ENCODE measurements at regions not wholly inside any gene's neighbourhood (a gene's known extent, or its start where the extent isn't known, plus 50 kb on each side); places are given as distances from the start of the nearest gene placed in this dataset.

DNA sequence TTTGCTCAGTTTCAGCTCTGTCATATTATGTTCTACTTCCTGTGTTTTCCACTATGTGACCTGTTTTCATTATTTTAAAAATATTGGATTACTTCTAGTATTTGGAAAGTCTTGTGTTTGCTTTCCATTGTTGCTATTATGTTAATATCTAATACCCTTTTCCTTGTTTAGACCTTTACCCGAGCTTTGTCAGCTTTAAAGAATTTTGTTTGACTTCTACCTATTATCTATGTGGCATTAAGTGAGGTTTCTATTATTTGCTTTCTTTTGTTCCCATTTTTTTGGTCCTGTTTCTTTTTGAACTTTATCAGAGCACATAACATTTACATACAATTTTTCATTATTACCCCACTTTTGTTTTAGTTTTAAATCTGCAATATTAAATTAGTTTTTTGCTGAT lies 202.7 kb downstream of the MANEA start:
- ChIA-PET CTCF (ENCODE audit: partially characterized antibody) (no interaction called here), POLR2A (ENCODE audit: partially characterized antibody) (no interaction called here)
- Histone ChIP-seq H3K27me3 (ENCODE audit: insufficient read depth, low read length) (no peaks in the 10 kb centered on the region), H3K36me3 (ENCODE audit: insufficient read depth, low read length) (no peaks in the 10 kb centered on the region), H3K9me3 (ENCODE audit: control insufficient read depth in 1 of 2, low read length in 2 of 2) (no peaks in the 10 kb centered on the region), H3K4me1 (ENCODE audit: insufficient read depth, low read length) (no peaks in the 10 kb centered on the region), H3K4me3 (ENCODE audit: low read length in 2 of 2) (no peak overlapping the region), H3K27ac (ENCODE audit: low read depth, low read length) (no peak overlapping the region)
- H3K27me3 Mint-ChIP-seq, result no peaks in the 10 kb centered on the region
- intact Hi-C loops (cut with micrococcal nuclease), result no loop called here
- DNase-seq, result no peak
- peaks cover 0 to 3% (median 0%) of the 10 kb centered on the region in 8 donors for H3K9me3 Mint-ChIP-seq
- no peak overlapping the region for H3K27ac Mint-ChIP-seq
- no peak overlapping the region for H3K4me3 Mint-ChIP-seq
- no peaks in the 10 kb centered on the region for H3K4me1 Mint-ChIP-seq
- no peaks in the 10 kb centered on the region for H3K36me3 Mint-ChIP-seq

GRCh38 chr6:95784019-95784418 lies 206.7 kb downstream of the MANEA start:
- CTCF ChIA-PET (ENCODE audit: partially characterized antibody), result no interaction called here
- Histone ChIP-seq H3K36me3 (ENCODE audit: insufficient read depth, low read length) (no peaks in the 10 kb centered on the region), H3K9me3 (ENCODE audit: control insufficient read depth in 1 of 2, low read length in 2 of 2) (no peaks in the 10 kb centered on the region), H3K4me3 (ENCODE audit: low read length in 2 of 2) (no peak overlapping the region), H3K27me3 (ENCODE audit: insufficient read depth, low read length) (no peaks in the 10 kb centered on the region), H3K4me1 (ENCODE audit: insufficient read depth, low read length) (no peaks in the 10 kb centered on the region), H3K27ac (ENCODE audit: low read depth, low read length) (no peak overlapping the region)
- POLR2A ChIA-PET (ENCODE audit: partially characterized antibody), result no interaction called here
- Mint-ChIP-seq H3K36me3 (no peaks in the 10 kb centered on the region), H3K4me1 (no peaks in the 10 kb centered on the region), H3K27me3 (no peaks in the 10 kb centered on the region), H3K9me3 (peaks cover 0 to 3% (median 0%) of the 10 kb centered on the region in 8 donors), H3K4me3 (no peak overlapping the region), H3K27ac (no peak overlapping the region)
- DNase-seq, result no peak
- intact Hi-C loops (cut with micrococcal nuclease), result no loop called here

DNA sequence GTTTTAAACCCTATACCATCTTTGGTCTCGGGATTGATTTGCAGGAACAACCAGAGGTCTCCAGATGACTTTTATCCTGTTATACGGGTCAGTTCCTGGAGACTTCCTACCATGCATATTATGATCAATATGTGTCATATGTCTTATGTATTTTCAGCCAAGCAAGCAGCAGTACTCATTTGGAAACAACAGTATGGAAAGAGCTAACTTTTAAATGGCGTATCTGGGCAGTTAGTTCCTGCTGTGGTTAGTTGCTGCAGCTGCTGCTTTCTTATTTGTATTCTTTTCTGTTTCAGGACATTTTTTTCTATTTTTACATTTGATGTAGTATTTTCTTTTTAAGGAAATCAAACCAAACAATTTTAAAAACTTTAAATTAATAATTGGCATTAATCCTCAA lies 207.5 kb downstream of the MANEA start:
- H3K9me3 Mint-ChIP-seq, result peaks cover 0 to 3% (median 0%) of the 10 kb centered on the region in 8 donors
- no peak for DNase-seq
- Histone ChIP-seq H3K4me1 (ENCODE audit: insufficient read depth, low read length) (no peaks in the 10 kb centered on the region), H3K27me3 (ENCODE audit: insufficient read depth, low read length) (no peaks in the 10 kb centered on the region), H3K9me3 (ENCODE audit: control insufficient read depth in 1 of 2, low read length in 2 of 2) (no peaks in the 10 kb centered on the region), H3K27ac (ENCODE audit: low read depth, low read length) (no peak overlapping the region), H3K4me3 (ENCODE audit: low read length in 2 of 2) (no peak overlapping the region), H3K36me3 (ENCODE audit: insufficient read depth, low read length) (no peaks in the 10 kb centered on the region)
- H3K36me3 Mint-ChIP-seq, result no peaks in the 10 kb centered on the region
- no peaks in the 10 kb centered on the region for H3K27me3 Mint-ChIP-seq
- no peak overlapping the region for H3K27ac Mint-ChIP-seq
- no peak overlapping the region for H3K4me3 Mint-ChIP-seq
- ChIA-PET CTCF (ENCODE audit: partially characterized antibody) (no interaction called here), POLR2A (ENCODE audit: partially characterized antibody) (no interaction called here)
- intact Hi-C loops (cut with micrococcal nuclease), result no loop called here
- H3K4me1 Mint-ChIP-seq, result no peaks in the 10 kb centered on the region

DNA sequence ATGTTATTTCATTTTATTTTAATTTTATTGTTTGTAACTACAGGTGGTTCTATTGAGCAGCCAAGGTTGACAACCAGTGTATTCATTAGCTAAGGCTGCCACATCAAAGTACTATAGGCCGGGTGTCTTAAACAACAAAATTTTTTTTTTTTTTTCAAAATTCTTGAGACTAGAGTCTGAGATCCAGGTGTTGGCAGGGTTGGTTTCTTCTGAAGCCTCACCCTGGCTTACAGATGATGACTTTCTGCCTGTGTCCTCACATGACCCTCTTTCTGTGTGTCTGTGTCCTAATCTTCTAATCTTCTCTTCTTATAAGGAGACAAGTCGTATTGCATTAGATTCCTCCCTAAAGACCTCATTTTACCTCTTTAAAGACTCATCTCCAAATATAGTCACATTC lies 208.4 kb downstream of the MANEA start:
- ChIA-PET CTCF (ENCODE audit: partially characterized antibody) (no interaction called here), POLR2A (ENCODE audit: partially characterized antibody) (no interaction called here)
- H3K27ac ChIP-seq (ENCODE audit: low read depth, low read length), result no peak overlapping the region
- no peaks in the 10 kb centered on the region for H3K9me3 ChIP-seq (ENCODE audit: control insufficient read depth in 1 of 2, low read length in 2 of 2)
- H3K4me3 Mint-ChIP-seq, result no peak overlapping the region
- H3K27me3 Mint-ChIP-seq, result no peaks in the 10 kb centered on the region
- H3K4me1 ChIP-seq (ENCODE audit: insufficient read depth, low read length), result no peaks in the 10 kb centered on the region
- H3K36me3 ChIP-seq (ENCODE audit: insufficient read depth, low read length), result no peaks in the 10 kb centered on the region
- peak overlapping the region in 1 of 7 donors; percentile 15 for H3K27ac Mint-ChIP-seq
- no peaks in the 10 kb centered on the region for H3K4me1 Mint-ChIP-seq
- no peak for DNase-seq
- peaks cover 0 to 3% (median 0%) of the 10 kb centered on the region in 8 donors for H3K9me3 Mint-ChIP-seq
- H3K36me3 Mint-ChIP-seq, result no peaks in the 10 kb centered on the region
- intact Hi-C loops (cut with micrococcal nuclease), result no loop called here
- H3K4me3 ChIP-seq (ENCODE audit: low read length in 2 of 2), result no peak overlapping the region
- H3K27me3 ChIP-seq (ENCODE audit: insufficient read depth, low read length), result no peaks in the 10 kb centered on the region

DNA sequence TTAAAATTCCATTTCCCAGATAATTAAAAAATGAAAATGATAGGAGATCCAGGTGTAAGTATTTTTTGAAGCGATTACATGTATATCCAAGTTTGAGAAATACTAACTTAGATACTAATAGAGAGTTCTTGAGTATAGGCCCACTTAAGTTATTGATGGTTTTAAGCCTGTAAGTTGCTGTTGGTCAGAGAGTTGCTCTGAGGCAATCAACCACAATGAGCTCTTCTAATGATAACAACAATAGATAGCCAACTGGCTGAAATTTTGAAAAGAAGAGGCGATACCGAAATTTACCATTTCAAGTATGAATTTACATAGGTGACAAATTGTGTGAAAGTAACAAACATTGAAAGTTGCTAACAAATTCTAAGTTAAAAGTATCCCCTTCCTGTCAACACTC lies 209.5 kb downstream of the MANEA start:
- no peaks in the 10 kb centered on the region for H3K27me3 Mint-ChIP-seq
- no peak overlapping the region for H3K4me3 ChIP-seq (ENCODE audit: low read length in 2 of 2)
- no peak overlapping the region for H3K27ac ChIP-seq (ENCODE audit: low read depth, low read length)
- no peak overlapping the region for H3K4me3 Mint-ChIP-seq
- CTCF ChIA-PET (ENCODE audit: partially characterized antibody), result no interaction called here
- H3K9me3 Mint-ChIP-seq, result peaks cover 0 to under 1% (median 0%) of the 10 kb centered on the region in 8 donors
- no peaks in the 10 kb centered on the region for H3K4me1 Mint-ChIP-seq
- no peaks in the 10 kb centered on the region for H3K36me3 Mint-ChIP-seq
- no peak overlapping the region for H3K27ac Mint-ChIP-seq
- intact Hi-C loops (cut with micrococcal nuclease), result no loop called here
- POLR2A ChIA-PET (ENCODE audit: partially characterized antibody), result no interaction called here
- no peak for DNase-seq
- no peaks in the 10 kb centered on the region for H3K4me1 ChIP-seq (ENCODE audit: insufficient read depth, low read length)
- H3K9me3 ChIP-seq (ENCODE audit: control insufficient read depth in 1 of 2, low read length in 2 of 2), result no peaks in the 10 kb centered on the region
- no peaks in the 10 kb centered on the region for H3K36me3 ChIP-seq (ENCODE audit: insufficient read depth, low read length)
- no peaks in the 10 kb centered on the region for H3K27me3 ChIP-seq (ENCODE audit: insufficient read depth, low read length)

DNA sequence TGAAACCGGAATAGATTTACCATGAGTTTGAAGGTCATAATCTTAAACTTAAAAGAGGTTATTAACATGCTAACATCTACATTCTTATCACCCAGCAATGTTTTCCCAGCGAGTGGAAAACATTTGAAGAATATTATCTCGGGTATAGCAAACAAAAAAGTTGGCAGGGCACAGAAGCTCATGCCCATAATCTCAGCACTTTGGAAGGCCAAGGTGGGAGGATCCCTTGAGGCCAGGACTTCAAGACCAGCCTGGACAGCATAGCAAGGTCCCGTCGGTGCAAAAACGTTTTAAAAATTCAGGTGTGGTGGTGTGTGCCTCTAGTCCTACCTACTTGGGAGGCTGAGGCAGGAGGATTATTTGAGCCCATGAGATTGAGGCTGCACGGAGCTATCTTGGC lies 213.5 kb downstream of the MANEA start:
- H3K27ac Mint-ChIP-seq, result no peak overlapping the region

GRCh38 chr6:95794749-95795148 lies 217.4 kb downstream of the MANEA start:
- peaks cover 0 to 5% (median 0%) of the 10 kb centered on the region in 8 donors for H3K9me3 Mint-ChIP-seq
- Histone ChIP-seq H3K27ac (ENCODE audit: low read depth, low read length) (no peak overlapping the region), H3K4me1 (ENCODE audit: insufficient read depth, low read length) (no peaks in the 10 kb centered on the region), H3K36me3 (ENCODE audit: insufficient read depth, low read length) (no peaks in the 10 kb centered on the region), H3K9me3 (ENCODE audit: control insufficient read depth in 1 of 2, low read length in 2 of 2) (no peaks in the 10 kb centered on the region), H3K27me3 (ENCODE audit: insufficient read depth, low read length) (no peaks in the 10 kb centered on the region), H3K4me3 (ENCODE audit: low read length in 2 of 2) (no peak overlapping the region)
- H3K36me3 Mint-ChIP-seq, result no peaks in the 10 kb centered on the region
- no peak overlapping the region for H3K4me3 Mint-ChIP-seq
- ChIA-PET POLR2A (ENCODE audit: partially characterized antibody) (no interaction called here), CTCF (ENCODE audit: partially characterized antibody) (no interaction called here)
- intact Hi-C loops (cut with micrococcal nuclease), result no loop called here
- no peaks in the 10 kb centered on the region for H3K27me3 Mint-ChIP-seq
- H3K27ac Mint-ChIP-seq, result no peak overlapping the region
- H3K4me1 Mint-ChIP-seq, result no peaks in the 10 kb centered on the region
- no peak for DNase-seq

More for the DNA sequence above, 213.5 kb downstream of the MANEA start:
- Histone ChIP-seq H3K4me3 (ENCODE audit: low read length in 2 of 2) (no peak overlapping the region), H3K9me3 (ENCODE audit: control insufficient read depth in 1 of 2, low read length in 2 of 2) (no peaks in the 10 kb centered on the region), H3K27me3 (ENCODE audit: insufficient read depth, low read length) (no peaks in the 10 kb centered on the region), H3K27ac (ENCODE audit: low read depth, low read length) (no peak overlapping the region), H3K36me3 (ENCODE audit: insufficient read depth, low read length) (no peaks in the 10 kb centered on the region), H3K4me1 (ENCODE audit: insufficient read depth, low read length) (no peaks in the 10 kb centered on the region)
- ChIA-PET POLR2A (ENCODE audit: partially characterized antibody) (no interaction called here), CTCF (ENCODE audit: partially characterized antibody) (no interaction called here)
- peaks cover 0 to 5% (median 0%) of the 10 kb centered on the region in 8 donors for H3K9me3 Mint-ChIP-seq
- DNase-seq, result no peak
- H3K36me3 Mint-ChIP-seq, result no peaks in the 10 kb centered on the region
- intact Hi-C loops (cut with micrococcal nuclease), result no loop called here
- H3K27me3 Mint-ChIP-seq, result no peaks in the 10 kb centered on the region
- no peaks in the 10 kb centered on the region for H3K4me1 Mint-ChIP-seq
- no peak overlapping the region for H3K4me3 Mint-ChIP-seq

GRCh38 chr6:95795927-95796326 lies 218.6 kb downstream of the MANEA start:
- no peaks in the 10 kb centered on the region for H3K4me1 ChIP-seq (ENCODE audit: insufficient read depth, low read length)
- no peaks in the 10 kb centered on the region for H3K36me3 ChIP-seq (ENCODE audit: insufficient read depth, low read length)
- intact Hi-C loops (cut with micrococcal nuclease), result no loop called here
- no peaks in the 10 kb centered on the region for H3K27me3 Mint-ChIP-seq
- no peaks in the 10 kb centered on the region for H3K27me3 ChIP-seq (ENCODE audit: insufficient read depth, low read length)
- H3K9me3 ChIP-seq (ENCODE audit: control insufficient read depth in 1 of 2, low read length in 2 of 2), result no peaks in the 10 kb centered on the region
- ChIA-PET POLR2A (ENCODE audit: partially characterized antibody) (no interaction called here), CTCF (ENCODE audit: partially characterized antibody) (no interaction called here)
- H3K27ac ChIP-seq (ENCODE audit: low read depth, low read length), result no peak overlapping the region
- no peaks in the 10 kb centered on the region for H3K36me3 Mint-ChIP-seq
- no peak overlapping the region for H3K27ac Mint-ChIP-seq
- DNase-seq, result no peak
- no peak overlapping the region for H3K4me3 Mint-ChIP-seq
- H3K4me3 ChIP-seq (ENCODE audit: low read length in 2 of 2), result no peak overlapping the region
- no peaks in the 10 kb centered on the region for H3K4me1 Mint-ChIP-seq
- peaks cover 0 to 5% (median 0%) of the 10 kb centered on the region in 8 donors for H3K9me3 Mint-ChIP-seq
